ENCODE measurements at regions not wholly inside any gene's neighbourhood (a gene's known extent, or its start where the extent isn't known, plus 50 kb on each side); places are given as distances from the start of the nearest gene placed in this dataset.

DNA sequence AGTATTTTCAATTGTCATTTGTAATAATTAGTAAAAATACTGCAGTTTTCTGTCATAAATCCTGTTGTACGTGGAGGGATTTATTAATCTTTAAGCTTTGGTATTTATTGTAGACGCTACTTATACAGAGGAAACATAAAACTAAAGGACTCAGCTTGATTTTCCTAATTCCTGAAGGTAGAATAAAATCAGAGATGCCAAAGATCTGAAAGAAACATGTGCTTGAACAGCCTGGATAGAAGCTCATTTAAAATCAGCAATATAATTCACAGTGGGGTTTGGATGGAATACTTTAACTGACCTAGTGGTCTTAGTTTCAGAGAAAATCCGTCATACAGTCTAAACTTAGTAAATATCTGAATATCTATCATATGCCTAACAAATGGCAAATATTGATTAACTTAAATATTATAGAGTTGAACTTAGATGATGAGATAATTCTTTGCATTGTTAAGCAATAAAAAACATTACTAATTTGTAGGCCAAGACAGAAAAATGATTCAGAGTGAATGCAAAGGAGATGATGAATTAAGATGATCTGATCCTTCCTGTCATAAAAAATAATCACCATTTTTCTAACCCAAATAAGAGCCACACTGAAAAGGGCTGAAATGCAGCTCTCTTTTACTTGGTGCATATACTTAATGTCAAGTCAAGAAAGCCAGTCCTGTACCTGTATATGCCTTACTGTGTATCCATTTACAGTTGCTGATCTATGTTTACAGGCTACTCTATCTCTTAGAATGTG lies 397.1 kb upstream of the DCN start:
- no peak for DNase-seq
- no peaks in the 10 kb centered on the region for H3K36me3 ChIP-seq (replicated peaks; ENCODE audit: control insufficient read depth, insufficient read depth, low read length)
- no peak overlapping the region for H3K4me3 ChIP-seq (ENCODE audit: insufficient read depth, low read depth, low read length)
- H3K27me3 ChIP-seq (ENCODE audit: control insufficient read depth, insufficient read depth, low read length): no peaks in the 10 kb centered on the region

DNA sequence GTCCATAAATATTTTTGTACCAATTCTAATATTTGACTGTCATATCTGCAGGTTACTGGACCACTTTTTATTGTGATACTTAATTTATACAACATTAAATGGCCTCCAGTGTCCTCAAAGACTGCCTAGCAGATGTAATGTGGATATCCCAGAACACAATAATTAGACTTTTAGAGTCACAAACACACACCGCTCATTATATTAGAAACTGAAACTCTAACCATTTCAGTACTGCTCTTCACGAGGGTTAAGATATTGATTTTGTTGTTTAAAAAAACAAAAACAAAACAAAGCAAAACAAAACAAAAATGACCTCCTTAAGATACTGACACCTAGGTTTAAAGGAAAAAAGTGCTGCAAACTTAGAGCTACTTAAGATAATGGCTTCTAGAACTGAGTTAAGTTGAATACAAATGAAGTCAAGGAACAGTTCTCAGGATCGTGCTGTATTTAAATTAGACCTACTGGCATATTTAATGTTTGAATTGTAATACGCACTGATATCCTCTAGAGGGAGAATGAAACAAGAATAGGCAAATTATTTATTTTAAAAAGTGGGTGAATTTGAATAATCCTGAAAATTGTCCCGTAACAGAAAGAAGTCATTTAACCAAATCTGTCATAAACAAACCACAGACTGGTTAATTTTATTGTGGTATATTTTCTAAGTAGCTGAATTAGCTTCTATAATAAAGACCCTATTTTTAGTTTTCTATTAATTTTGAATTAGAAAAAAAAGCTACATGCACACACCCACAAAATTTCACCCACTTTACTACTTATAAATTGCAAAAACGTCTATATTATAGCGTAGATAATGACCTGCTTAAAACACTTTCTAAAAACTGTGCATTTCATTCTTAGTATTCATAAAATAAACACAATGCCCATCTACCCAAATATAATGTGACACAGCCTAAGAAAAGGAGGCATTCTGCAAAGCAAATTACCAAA lies 395.2 kb upstream of the DCN start:
- no peak overlapping the region for H3K4me3 ChIP-seq (ENCODE audit: insufficient read depth, low read depth, low read length)
- DNase-seq: peak; percentile 7
- H3K36me3 ChIP-seq (replicated peaks; ENCODE audit: control insufficient read depth, insufficient read depth, low read length): no peaks in the 10 kb centered on the region
- H3K27me3 ChIP-seq (ENCODE audit: control insufficient read depth, insufficient read depth, low read length): no peaks in the 10 kb centered on the region

DNA sequence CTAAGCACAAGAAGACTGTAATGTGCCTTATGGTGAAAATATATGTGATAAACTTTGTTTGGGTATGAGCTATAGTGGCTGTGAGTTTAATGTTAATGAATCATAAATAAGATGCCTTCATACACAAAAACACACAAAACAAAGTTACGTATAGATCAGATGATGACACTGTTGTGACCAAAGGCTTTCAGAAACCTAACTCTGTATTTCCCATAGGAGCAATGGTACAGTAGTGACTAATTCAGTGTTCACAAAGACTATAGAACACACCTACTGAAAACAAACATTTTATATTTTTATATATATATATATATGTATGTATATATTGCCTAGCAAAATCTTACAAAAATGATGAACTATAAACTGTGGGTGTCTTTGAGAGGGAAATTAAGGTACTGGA lies 393.8 kb upstream of the DCN start:
- no peak overlapping the region for H3K4me3 ChIP-seq (ENCODE audit: insufficient read depth, low read depth, low read length)
- H3K27me3 ChIP-seq (ENCODE audit: control insufficient read depth, insufficient read depth, low read length): no peaks in the 10 kb centered on the region
- no peak for DNase-seq
- no peaks in the 10 kb centered on the region for H3K36me3 ChIP-seq (replicated peaks; ENCODE audit: control insufficient read depth, insufficient read depth, low read length)

DNA sequence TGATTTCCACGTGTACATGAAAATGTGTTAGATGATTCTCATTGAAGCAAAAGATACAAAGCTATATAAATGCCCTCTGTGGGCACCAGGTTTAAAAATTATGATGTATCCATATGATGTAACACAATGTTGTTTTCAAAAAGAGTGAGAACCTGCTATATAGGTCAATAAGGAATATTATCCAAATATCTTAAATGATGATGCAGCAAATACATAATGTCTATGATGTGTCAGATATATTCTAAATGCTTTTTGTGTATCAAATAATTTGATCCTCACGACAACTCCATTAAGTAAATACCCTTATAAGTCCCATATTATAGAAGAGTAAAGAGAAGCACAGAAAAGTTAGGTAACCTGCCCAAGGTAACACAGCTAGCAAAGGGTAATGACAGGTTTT lies 393.0 kb upstream of the DCN start:
- Histone ChIP-seq H3K4me3 (ENCODE audit: insufficient read depth, low read depth, low read length) (no peak overlapping the region), H3K27me3 (ENCODE audit: control insufficient read depth, insufficient read depth, low read length) (no peaks in the 10 kb centered on the region), H3K36me3 (replicated peaks; ENCODE audit: control insufficient read depth, insufficient read depth, low read length) (no peaks in the 10 kb centered on the region)
- DNase-seq: no peak

DNA sequence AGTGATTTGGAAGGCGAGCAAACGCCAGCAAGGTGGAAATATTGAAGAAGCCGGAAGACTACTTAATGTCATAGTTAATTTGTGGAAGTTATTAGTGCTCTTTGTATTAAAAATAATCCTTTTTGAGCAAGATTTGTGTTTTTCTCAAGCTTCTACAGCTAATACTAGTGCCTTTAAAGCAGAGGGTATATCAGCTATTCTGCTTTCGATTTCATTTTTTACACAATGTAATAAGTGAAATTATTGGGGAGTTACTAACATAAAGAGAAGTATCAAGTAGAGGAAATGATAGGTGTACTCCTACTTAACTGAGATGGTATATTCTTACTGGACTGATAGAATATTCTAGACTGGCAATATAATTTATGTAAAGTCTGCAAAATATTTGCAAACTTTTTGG lies 392.4 kb upstream of the DCN start:
- Histone ChIP-seq H3K36me3 (replicated peaks; ENCODE audit: control insufficient read depth, insufficient read depth, low read length) (no peaks in the 10 kb centered on the region), H3K4me3 (ENCODE audit: insufficient read depth, low read depth, low read length) (no peak overlapping the region), H3K27me3 (ENCODE audit: control insufficient read depth, insufficient read depth, low read length) (no peaks in the 10 kb centered on the region)
- DNase-seq: no peak

DNA sequence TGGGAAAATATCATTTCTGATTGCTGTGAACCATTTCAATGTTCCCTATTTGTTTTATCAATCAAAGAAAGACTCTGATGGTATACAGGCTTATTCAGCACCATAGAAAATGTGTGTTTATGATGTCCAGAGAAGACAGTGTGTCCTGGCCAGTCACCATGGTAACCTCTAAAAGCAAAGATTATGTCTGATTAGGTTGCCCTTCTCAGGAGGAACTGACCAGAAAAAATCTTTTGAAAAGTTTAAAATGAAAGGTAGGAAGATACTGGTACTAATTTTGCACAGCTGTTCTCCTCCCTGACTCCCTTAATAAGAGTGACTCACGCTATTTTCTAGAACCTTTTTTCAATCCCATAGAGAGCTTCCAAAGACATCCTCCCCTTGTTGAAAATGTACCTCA lies 391.8 kb upstream of the DCN start:
- H3K4me3 ChIP-seq (ENCODE audit: insufficient read depth, low read depth, low read length): no peak overlapping the region
- H3K27me3 ChIP-seq (ENCODE audit: control insufficient read depth, insufficient read depth, low read length): no peaks in the 10 kb centered on the region
- no peaks in the 10 kb centered on the region for H3K36me3 ChIP-seq (replicated peaks; ENCODE audit: control insufficient read depth, insufficient read depth, low read length)
- no peak for DNase-seq

DNA sequence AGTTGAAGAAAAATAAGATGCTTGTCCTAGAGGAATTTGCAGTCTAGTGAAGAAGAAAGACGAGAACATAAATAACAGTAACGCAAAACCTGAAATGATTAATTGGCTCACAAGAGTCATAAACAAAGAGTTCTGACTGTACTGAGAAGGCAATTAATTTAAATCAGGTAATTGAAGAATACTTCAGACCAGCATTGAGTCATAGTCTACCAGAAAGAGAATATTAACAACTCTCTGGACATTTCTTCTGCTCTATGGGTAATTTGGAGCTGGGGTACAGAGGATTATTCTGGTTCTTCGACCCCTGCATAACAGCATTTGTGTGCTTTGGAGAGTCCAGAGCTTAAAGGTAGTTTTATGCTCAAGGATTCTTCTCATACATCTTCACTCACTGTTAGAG lies 390.3 kb upstream of the DCN start:
- no peak for DNase-seq
- no peak overlapping the region for H3K4me3 ChIP-seq (ENCODE audit: insufficient read depth, low read depth, low read length)
- H3K36me3 ChIP-seq (replicated peaks; ENCODE audit: control insufficient read depth, insufficient read depth, low read length): no peaks in the 10 kb centered on the region
- no peaks in the 10 kb centered on the region for H3K27me3 ChIP-seq (ENCODE audit: control insufficient read depth, insufficient read depth, low read length)

DNA sequence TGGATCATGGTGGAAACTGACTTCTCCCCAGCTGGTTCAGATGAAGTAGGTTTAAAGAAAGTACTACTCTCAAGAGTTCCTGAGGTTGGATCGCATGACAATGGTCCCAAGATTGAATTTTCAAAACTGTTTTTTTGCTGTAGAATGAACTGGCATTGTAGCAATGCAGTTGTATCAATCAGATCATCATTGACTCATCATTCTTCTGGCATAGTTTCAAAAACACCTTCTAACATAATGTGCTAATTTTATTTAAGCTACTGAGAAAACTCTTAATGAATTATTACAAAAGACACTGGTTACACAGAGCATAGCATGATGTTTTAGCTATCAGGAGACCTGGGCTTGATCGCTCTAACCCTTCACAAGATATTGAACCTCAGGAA lies 384.5 kb upstream of the DCN start:
- no peak for DNase-seq
- H3K36me3 ChIP-seq (replicated peaks; ENCODE audit: control insufficient read depth, insufficient read depth, low read length): no peaks in the 10 kb centered on the region
- no peak overlapping the region for H3K4me3 ChIP-seq (ENCODE audit: insufficient read depth, low read depth, low read length)
- H3K27me3 ChIP-seq (ENCODE audit: control insufficient read depth, insufficient read depth, low read length): no peaks in the 10 kb centered on the region

DNA sequence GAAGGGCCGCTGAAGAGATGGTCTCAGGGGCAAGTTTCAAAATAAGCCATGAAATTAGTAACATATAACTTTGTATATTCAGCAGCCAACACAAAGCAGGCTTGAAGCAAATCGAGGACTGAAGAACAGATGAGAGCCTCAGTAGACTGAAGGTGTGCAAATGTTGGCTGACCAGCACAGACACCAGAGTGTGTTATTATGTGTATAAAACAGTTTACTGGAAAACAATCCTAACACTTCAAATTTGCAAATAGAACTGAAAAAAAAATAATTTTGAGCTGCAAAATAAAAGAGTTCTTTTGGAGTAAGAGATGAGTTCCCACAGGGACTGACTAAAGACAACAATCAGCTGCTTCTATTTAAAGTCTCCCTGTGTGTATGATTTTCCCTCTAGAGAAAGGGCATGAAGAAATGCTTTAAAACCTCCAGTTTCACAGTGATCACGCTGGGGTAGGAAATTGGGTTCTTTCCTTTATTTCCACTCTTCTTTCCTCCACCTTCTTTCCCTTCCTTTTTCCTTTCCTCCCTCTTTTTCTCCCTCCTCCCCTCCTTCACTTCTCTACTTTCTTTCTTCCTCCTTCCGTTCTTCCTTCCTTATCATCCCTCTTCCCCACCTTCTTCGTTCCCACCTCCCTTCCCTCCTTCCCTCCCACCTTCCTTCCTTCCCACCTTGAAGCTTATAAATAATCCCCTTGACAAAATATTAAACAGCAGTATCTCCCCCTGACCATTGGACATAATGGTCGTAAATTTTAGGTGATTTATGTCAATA lies 383.9 kb upstream of the DCN start:
- no peaks in the 10 kb centered on the region for H3K36me3 ChIP-seq (replicated peaks; ENCODE audit: control insufficient read depth, insufficient read depth, low read length)
- H3K27me3 ChIP-seq (ENCODE audit: control insufficient read depth, insufficient read depth, low read length): no peaks in the 10 kb centered on the region
- DNase-seq: no peak
- no peak overlapping the region for H3K4me3 ChIP-seq (ENCODE audit: insufficient read depth, low read depth, low read length)

DNA sequence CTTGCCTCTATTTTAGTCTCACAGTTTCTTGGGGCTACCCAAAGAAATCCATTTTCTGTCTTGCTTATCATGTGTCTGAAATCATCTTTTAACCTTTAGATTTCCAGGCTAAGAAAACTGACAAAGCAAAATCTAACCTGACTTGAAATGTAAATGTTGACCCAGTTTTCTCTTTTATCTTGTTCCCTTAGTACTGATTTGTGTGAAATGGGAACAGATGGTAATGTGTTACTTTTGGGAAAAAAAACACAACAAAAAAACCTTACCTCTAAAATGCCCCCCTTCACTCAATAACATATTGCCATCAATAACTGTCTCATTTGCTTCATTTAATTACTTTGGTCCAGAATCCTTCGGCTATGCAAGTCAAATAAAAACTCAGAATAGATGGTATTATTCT lies 383.2 kb upstream of the DCN start:
- DNase-seq: no peak
- no peak overlapping the region for H3K4me3 ChIP-seq (ENCODE audit: insufficient read depth, low read depth, low read length)
- H3K36me3 ChIP-seq (replicated peaks; ENCODE audit: control insufficient read depth, insufficient read depth, low read length): no peaks in the 10 kb centered on the region
- H3K27me3 ChIP-seq (ENCODE audit: control insufficient read depth, insufficient read depth, low read length): no peaks in the 10 kb centered on the region

DNA sequence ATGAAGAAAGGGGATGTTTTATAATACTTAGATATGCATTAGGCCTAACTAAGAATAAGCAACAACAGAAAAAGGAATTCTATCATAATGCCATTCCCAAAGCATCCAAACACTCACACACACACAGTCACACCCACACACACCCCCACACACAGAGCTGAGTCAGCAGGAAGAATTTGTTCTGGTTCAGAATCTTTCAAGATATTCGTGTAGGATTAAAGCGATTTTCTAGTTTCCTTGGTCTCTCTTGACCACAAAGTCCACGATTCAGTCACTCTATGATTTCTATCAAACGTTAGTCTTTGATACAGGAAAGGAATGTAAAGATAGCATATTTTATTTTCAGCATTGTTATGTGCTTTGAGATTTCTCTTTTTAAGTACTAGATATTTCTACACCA lies 382.6 kb upstream of the DCN start:
- no peaks in the 10 kb centered on the region for H3K27me3 ChIP-seq (ENCODE audit: control insufficient read depth, insufficient read depth, low read length)
- no peak overlapping the region for H3K4me3 ChIP-seq (ENCODE audit: insufficient read depth, low read depth, low read length)
- no peaks in the 10 kb centered on the region for H3K36me3 ChIP-seq (replicated peaks; ENCODE audit: control insufficient read depth, insufficient read depth, low read length)
- no peak for DNase-seq

DNA sequence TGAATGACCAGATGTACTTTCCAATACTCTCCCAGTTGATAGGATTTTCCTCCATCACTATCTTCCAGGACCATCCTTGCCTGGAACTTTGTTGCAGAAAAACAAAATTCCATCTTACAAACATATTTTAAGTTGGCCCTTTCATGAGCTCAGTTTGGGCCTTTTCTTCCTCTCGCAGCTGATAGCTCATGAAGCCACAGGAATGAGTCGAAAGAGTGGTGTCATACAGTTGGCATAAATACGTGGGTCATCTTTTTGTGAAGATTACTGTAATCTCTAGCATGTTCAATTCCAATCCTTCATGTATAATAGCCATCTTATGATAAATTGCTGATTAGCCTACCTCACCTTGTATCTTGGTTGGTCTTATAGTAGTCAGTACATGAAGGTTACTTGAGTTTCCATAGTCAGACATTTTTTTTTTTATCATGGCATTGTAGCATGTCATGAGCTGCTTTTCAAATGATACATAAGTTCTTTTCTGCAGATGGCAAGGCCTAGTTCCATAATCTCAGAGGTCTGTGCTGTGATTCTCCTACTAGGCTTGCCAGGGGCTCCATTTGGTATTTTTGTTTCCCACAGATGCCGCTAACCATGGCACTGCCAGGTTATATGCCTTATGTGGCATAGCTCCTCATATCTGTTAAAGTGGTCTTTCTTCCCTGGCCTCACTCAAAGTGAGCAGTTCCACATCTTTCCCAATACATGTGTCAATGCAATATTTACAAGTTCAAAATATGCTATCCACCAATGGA lies 380.6 kb upstream of the DCN start:
- Histone ChIP-seq H3K27me3 (ENCODE audit: control insufficient read depth, insufficient read depth, low read length) (no peaks in the 10 kb centered on the region), H3K4me3 (ENCODE audit: insufficient read depth, low read depth, low read length) (no peak overlapping the region), H3K36me3 (replicated peaks; ENCODE audit: control insufficient read depth, insufficient read depth, low read length) (no peaks in the 10 kb centered on the region)
- DNase-seq: no peak

DNA sequence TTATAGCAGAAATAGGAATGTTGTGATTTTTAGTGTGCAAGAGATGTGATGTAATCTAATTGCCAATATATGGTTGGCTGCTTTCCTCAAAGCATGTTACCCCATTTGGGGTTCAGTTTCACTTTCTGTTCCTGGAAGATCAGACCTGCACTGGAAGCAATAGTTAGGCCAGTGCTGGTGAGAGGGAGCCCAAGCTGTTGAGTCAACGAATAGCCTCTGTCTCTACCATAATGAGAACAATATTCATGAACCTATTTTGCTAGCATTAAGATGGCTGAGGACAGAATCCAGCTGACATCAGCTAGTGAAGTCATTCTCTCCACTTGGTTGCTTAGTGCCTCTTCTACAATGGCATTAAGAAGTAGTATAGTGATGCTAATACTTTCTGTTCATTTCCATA lies 379.9 kb upstream of the DCN start:
- no peak for DNase-seq
- Histone ChIP-seq H3K27me3 (ENCODE audit: control insufficient read depth, insufficient read depth, low read length) (no peaks in the 10 kb centered on the region), H3K36me3 (replicated peaks; ENCODE audit: control insufficient read depth, insufficient read depth, low read length) (no peaks in the 10 kb centered on the region), H3K4me3 (ENCODE audit: insufficient read depth, low read depth, low read length) (no peak overlapping the region)

DNA sequence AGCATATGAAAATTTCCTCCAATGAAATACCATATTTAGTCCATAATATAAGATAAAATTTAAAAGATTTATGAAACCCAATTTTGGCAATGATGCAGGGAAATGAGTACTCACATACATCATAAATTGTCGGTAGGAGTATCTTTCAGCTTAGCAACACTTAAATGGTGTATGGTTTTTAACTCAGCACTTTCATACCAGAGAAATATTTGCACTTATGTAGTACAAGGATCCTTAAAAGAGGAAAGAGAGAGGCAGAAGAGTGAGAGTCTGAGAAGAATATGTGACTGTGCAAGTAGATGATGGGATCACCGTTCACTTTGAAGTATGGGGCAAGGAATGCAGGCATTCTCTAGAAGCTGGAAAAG lies 379.3 kb upstream of the DCN start:
- Histone ChIP-seq H3K36me3 (replicated peaks; ENCODE audit: control insufficient read depth, insufficient read depth, low read length) (no peaks in the 10 kb centered on the region), H3K27me3 (ENCODE audit: control insufficient read depth, insufficient read depth, low read length) (no peaks in the 10 kb centered on the region), H3K4me3 (ENCODE audit: insufficient read depth, low read depth, low read length) (no peak overlapping the region)
- DNase-seq: no peak

Data from H7 (cell line).